Testis (tissue), 2 donors: ENCODE measurements at regions not wholly inside any gene's neighbourhood (a gene's known extent, or its start where the extent isn't known, plus 50 kb on each side); places are given as distances from the start of the nearest gene placed in this dataset.

ENCODE experiments used
- DNase-seq: peaks from one replicate; pipeline ENCODE4 v3.0.0-alpha.2; 2019
- H3K27ac ChIP-seq, 2 donors: fragments of 200-600 bp; sonication (generic); one replicate each; pipeline ENCODE4 v1.5.1; 2019
- H3K27me3 ChIP-seq: fragments of 200-600 bp; sonication (generic); one replicate; pipeline ENCODE4 v1.5.1; 2019
- H3K36me3 ChIP-seq: fragments of 200-600 bp; sonication (generic); one replicate; pipeline ENCODE4 v1.5.1; 2017; ENCODE audit warnings: low read depth; ENCODE audit errors: missing control alignments
- H3K4me1 ChIP-seq: fragments of 200-600 bp; sonication (generic); one replicate; pipeline ENCODE4 v1.5.1; 2019
- H3K4me3 ChIP-seq, 2 donors: fragments of 200-600 bp; sonication (generic); one replicate each; pipeline ENCODE4 v1.5.1; 2017 to 2019
- H3K9me3 ChIP-seq: fragments of 200-600 bp; sonication (generic); one replicate; pipeline ENCODE4 v1.5.1; 2017
- CTCF ChIP-seq, 3 experiments: fragments of 450-650 bp in 2 of 3; fragments of 200-600 bp in 1 of 3; sonication (generic) in 1 of 3; IDR thresholded peaks; one replicate each; pipeline ENCODE4 v1.5.1; 2016 to 2019; ENCODE audit warnings: antibody characterized with exemption in 3 of 3, mild to moderate bottlenecking in 2 of 3, moderate library complexity in 1 of 3
- POLR2A ChIP-seq: fragments of 450-650 bp; IDR thresholded peaks from one replicate; pipeline ENCODE4 v1.6.1; 2017; ENCODE audit warnings: antibody characterized with exemption, mild to moderate bottlenecking, moderate library complexity
- WGBS, 2 donors: methylation state at CpG; one replicate each; pipeline ENCODE4 v1.1.5; 2018; 5-methylcytosine and 5-hydroxymethylcytosine counted together
- intact Hi-C: fragments of 100-400 bp; cut with DNase I; formaldehyde crosslinking; loops from one replicate; pipeline ENCODE4 v1.15.1; 2023; ENCODE audit warnings: low total_unique reads

- no peaks in the 10 kb centered on the region for H3K9me3 ChIP-seq
- DNase-seq = no peak
- WGBS, 2 donors = 48 to 50% methylated on average over 12 of the region's 12 CpGs
- peak overlapping the region; percentile 22 to 37 for H3K27ac ChIP-seq
- H3K27me3 ChIP-seq = no peaks in the 10 kb centered on the region
- H3K4me3 ChIP-seq = no peak overlapping the region
- no peaks in the 10 kb centered on the region for H3K36me3 ChIP-seq
- no peak for TF ChIP-seq POLR2A
- no peak for TF ChIP-seq CTCF (IDR thresholded peaks at IDR 0.05)
- H3K4me1 ChIP-seq = peaks cover 6% of the 10 kb centered on the region
- intact Hi-C loops = no loop called here
Measured at GRCh38 chr5:167820101-167820990, 471.1 kb upstream of the WWC1 start.

- intact Hi-C loops = no loop called here
- peak overlapping the region; percentile 22 to 37 for H3K27ac ChIP-seq
- H3K4me1 ChIP-seq = peaks cover 6% of the 10 kb centered on the region
- TF ChIP-seq CTCF (IDR thresholded peaks at IDR 0.05) (no peak), POLR2A (no peak)
- WGBS, 2 donors = 27 to 59% methylated on average over 2 of the region's 2 CpGs
- H3K36me3 ChIP-seq = no peaks in the 10 kb centered on the region
- no peak for DNase-seq
- H3K27me3 ChIP-seq = no peaks in the 10 kb centered on the region
- peak overlapping the region in 1 of 2 donors; percentile 6 for H3K4me3 ChIP-seq
- no peaks in the 10 kb centered on the region for H3K9me3 ChIP-seq
Measured at GRCh38 chr5:167821151-167821550, 470.3 kb upstream of the WWC1 start.

- no peak for DNase-seq
- peak overlapping the region; percentile 22 to 37 for H3K27ac ChIP-seq
- H3K9me3 ChIP-seq = no peaks in the 10 kb centered on the region
- H3K4me3 ChIP-seq = peak overlapping the region; percentile 0 to 6
- intact Hi-C loops = no loop called here
- no peaks in the 10 kb centered on the region for H3K27me3 ChIP-seq
- TF ChIP-seq POLR2A = no peak
- TF ChIP-seq CTCF (IDR thresholded peaks at IDR 0.05) = no peak
- WGBS, 2 donors = 50 to 57% methylated on average over 4 of the region's 4 CpGs
- H3K36me3 ChIP-seq = no peaks in the 10 kb centered on the region
- peaks cover 6% of the 10 kb centered on the region for H3K4me1 ChIP-seq
Measured at GRCh38 chr5:167821669-167822068, 469.8 kb upstream of the WWC1 start.

GRCh38 chr5:167822241-167822640 lies 469.2 kb upstream of the WWC1 start:
- intact Hi-C loops = no loop called here
- DNase-seq = no peak
- Histone ChIP-seq H3K27me3 (no peaks in the 10 kb centered on the region), H3K27ac (peak overlapping the region in 1 of 2 donors; percentile 22), H3K9me3 (no peaks in the 10 kb centered on the region), H3K36me3 (no peaks in the 10 kb centered on the region), H3K4me3 (peak overlapping the region in 1 of 2 donors; percentile 0), H3K4me1 (peaks cover 6% of the 10 kb centered on the region)
- TF ChIP-seq CTCF (IDR thresholded peaks at IDR 0.05) (no peak), POLR2A (no peak)
- whole genome bisulfite sequencing, 2 donors = 62 to 66% methylated on average over 4 of the region's 4 CpGs

- TF ChIP-seq POLR2A (no peak), CTCF (IDR thresholded peaks at IDR 0.05) (no peak)
- intact Hi-C loops = no loop called here
- H3K4me1 ChIP-seq = peaks cover 6% of the 10 kb centered on the region
- H3K4me3 ChIP-seq = no peak overlapping the region
- H3K9me3 ChIP-seq = no peaks in the 10 kb centered on the region
- no peaks in the 10 kb centered on the region for H3K27me3 ChIP-seq
- no peak overlapping the region for H3K27ac ChIP-seq
- WGBS, 2 donors = 72 to 76% methylated on average over 2 of the region's 2 CpGs
- no peaks in the 10 kb centered on the region for H3K36me3 ChIP-seq
- DNase-seq = no peak
Measured at GRCh38 chr5:167823405-167823804, 468.0 kb upstream of the WWC1 start.
